HG02973 (cell line): ENCODE measurements at regions not wholly inside any gene's neighbourhood (a gene's known extent, or its start where the extent isn't known, plus 50 kb on each side); places are given as distances from the start of the nearest gene placed in this dataset.
"Not testable (repeated sequence)": the region's sequence is repeated elsewhere in the genome, so short reads cannot be mapped to it uniquely, and the experiment has no call there.

ENCODE experiments used
- ATAC-seq: cut with Tn5 transposase; IDR thresholded peaks from one replicate; pipeline ENCODE4 v1.9.1; 2021; ENCODE audit warnings: moderate library complexity; ENCODE audit not compliant: unreplicated experiment

- no peak for ATAC-seq
These were observed 103.0 kb upstream of the HES1 start for GRCh38 chr3:194032828-194033435.

- ATAC-seq = no peak
These were observed 101.3 kb upstream of the HES1 start for GRCh38 chr3:194034346-194035336.

GRCh38 chr3:194035406-194036138, 100.4 kb upstream of the HES1 start:
- no peak for ATAC-seq

GRCh38 chr3:194036842-194037241, 99.1 kb upstream of the HES1 start:
- ATAC-seq = no peak

DNA sequence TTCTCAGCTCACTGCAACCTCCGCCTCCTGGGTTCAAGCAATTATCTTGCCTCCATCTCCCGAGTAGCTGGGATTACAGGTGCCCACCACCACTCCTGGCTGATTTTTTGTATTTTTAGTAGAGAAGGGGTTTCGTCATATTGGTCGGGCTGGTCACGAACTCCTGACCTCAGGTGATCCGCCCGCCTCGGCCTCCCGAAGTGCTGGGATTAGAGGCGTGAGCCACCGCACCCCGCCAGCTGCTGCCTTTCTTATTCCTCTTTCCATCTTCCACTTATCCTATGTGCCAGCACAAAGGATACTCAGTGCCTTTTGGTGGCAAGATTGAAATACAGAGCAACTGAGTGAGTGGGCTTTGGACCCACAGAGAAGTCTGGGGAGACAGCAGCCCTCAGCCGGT, 97.6 kb upstream of the HES1 start:
- not testable (repeated sequence) for ATAC-seq

DNA sequence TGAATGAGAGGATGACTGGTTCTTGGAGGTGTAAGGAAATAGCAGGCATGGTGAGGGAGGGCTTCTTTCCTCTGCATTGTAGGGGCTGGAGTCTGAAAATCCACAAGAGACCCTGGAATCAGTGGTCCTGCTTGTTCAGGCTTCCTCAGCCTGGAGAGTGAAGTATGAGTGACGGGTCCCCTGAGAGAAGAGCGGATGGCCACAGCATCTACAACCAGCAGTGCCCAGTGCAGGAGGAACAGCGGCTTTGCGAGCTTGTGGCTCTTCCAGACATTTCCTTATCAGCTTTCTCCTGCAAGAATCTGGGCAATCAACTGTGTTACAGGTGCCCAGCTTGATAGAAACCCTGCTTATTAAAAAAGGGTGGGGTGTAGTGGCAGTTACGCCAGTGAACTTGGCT, 97.0 kb upstream of the HES1 start:
- no peak for ATAC-seq

DNA sequence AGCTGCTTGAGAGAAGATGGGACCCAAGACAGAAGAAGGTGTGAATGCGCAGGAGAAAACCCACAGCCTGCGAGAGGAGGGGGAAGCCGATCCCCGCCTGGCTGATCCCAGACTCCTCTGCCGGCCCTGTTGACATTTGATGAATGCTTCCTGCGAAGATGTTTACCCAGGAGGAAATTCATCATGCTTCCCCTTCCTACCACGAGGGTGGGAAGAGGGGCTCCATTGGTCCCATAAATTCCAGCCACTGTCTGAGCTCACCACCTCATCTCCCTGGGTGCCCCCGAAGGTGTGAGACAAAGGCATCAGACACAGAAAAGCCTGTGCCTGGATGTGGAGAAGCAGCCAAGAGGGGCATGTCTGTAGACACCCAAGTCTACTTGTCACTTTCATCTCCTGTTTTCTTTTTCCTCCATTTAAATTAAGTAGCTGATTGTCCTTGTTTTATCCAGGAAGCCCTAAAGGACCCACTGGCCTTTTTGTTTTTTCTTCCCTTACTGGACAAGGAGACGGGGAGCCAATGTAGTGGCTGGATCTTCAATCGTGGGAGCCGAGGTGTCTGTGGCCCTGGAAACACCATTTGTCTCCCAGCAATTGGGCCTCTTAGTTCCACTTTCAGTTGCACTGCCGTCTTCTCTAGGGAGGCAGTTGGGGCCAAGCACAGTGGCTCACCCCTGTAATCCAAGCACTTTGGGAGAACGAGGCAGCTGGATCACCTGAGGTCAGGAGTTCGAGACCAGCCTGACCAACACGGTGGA, 95.3 kb upstream of the HES1 start:
- ATAC-seq = no peak

GRCh38 chr3:194042927-194043326, 93.0 kb upstream of the HES1 start:
- no peak for ATAC-seq

GRCh38 chr3:194043516-194043915, 92.4 kb upstream of the HES1 start:
- no peak for ATAC-seq

DNA sequence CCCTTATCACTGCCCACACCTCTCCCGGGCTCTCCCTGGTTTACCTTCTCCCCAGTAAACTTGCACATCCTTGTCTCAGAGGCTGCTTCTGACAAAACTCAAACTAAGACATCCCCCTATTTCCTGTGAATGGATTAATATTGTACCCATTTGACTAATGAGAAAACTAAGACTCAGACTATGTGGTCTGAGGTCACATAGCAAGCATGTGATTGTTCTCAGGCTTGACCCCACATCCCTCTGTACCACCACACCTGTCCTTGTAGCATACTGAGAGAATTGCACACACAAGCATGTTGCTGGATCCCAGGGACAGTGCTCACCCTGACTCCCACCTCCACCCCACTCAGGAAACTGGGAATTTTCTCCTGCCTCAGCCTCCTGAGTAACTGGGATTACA, 90.7 kb upstream of the HES1 start:
- ATAC-seq = peak; percentile 68

GRCh38 chr3:194045919-194046318, 90.0 kb upstream of the HES1 start:
- no peak for ATAC-seq

- no peak for ATAC-seq
These were observed 89.4 kb upstream of the HES1 start for GRCh38 chr3:194046531-194046930.

DNA sequence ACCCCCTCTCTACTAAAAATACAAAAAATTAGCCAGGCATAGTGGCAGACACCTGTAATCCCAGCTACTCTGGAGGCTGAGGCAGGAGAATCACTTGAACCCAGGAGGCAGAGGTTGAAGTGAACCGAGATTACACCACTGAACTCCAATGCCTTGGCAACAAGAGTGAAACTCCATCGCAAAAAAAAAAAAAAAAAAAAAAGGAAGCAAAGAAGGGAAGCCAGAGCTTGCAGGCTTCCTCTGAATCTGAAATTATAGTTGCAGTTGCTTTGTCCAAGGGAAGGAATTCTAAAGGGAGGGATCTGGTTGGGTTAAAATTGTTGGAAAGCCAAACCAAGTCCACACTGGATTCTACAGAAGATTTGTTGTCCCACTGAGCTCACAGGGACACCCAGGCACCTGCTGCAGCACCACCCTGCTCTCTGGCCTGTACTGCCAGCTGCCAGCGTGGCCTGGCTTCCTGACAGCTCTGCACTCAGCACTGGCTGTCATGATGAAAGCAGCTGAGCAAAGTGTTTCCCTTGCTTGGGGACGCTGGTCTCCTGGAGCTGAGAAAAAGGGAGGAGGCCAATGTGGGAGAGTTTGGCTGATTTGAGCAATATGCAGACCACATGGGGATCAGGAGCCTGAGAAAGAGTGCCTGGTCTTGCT, 88.8 kb upstream of the HES1 start:
- no peak for ATAC-seq

DNA sequence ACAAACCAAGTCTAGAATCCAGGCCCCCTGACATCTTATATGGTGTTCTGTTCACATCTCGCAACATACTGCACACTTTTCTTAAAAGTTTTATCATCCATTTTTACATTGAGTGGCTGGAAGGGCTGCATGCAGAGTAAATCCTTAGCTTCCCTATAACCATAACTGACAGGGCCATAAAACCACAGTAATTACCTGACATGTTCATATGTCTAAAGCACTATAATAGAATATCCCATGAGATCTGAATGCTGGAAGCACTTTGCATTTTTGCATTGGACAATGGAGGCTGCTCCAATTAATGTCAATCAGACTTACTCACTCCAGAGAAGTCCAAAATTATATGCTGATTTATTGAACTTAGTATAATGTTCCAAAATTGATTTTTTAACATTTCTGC, 86.6 kb upstream of the HES1 start:
- ATAC-seq = no peak

DNA sequence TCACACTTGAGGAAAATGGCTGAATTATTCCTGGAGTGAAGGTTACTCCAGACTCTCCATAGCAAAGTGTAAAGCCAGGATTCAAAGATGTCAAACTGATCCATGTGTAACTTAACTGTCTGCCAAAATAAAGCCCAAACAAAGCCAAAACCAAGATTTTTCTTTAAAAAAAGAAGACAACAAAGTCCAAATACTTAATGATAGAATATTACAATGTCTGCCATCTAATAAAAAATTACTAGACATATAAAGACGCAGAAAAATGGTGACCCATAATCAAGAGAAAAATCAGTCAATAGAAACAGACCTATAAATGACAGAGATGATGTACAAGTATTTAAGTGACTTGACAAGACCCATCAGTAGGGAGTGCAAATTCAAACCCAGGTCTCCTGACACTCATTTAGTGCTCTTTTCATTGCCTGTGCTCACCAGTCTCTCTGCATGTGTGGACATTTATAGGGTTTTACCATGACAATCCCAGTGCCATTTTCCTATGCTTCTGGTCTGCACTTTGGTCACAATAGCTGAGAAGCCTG, 85.1 kb upstream of the HES1 start:
- ATAC-seq = no peak

DNA sequence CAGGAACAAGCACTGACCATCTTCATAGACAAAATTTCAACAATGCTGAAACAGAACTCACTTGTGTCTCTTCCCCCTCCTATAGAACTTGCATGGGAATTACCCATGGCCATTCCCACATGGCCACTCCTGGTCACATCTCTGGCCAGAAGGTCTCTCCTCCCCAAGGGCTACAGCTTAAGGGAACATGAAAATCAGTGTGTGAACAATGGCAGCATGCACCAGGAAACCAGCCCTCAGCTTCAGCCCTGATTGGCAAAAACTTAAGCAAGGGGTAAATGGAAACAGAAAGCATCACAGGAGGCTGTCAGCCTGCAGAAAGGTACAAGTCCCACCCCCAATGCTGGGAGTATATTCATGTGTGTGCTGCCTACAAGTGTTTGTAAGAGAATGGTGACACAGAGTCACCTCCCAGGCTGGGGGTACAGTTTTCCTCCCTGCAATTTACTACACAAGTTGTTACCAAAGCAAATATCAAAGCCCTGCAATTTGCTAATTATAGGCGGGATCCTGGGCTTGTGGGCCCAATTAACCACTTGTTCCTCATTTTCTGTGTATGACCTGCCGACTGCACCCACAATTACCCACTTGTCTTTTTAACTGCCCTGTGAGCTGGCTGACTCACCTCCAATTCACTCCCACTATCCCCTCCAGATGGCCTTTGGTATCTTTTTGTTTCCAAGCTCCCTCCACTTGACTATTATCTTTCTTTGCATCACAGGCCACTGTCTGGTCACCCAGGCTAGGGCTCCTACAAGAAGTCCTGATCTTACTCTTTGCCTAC, 84.4 kb upstream of the HES1 start:
- ATAC-seq = no peak

GRCh38 chr3:194053136-194053535, 82.8 kb upstream of the HES1 start:
- no peak for ATAC-seq

GRCh38 chr3:194054016-194054415, 81.9 kb upstream of the HES1 start:
- no peak for ATAC-seq

DNA sequence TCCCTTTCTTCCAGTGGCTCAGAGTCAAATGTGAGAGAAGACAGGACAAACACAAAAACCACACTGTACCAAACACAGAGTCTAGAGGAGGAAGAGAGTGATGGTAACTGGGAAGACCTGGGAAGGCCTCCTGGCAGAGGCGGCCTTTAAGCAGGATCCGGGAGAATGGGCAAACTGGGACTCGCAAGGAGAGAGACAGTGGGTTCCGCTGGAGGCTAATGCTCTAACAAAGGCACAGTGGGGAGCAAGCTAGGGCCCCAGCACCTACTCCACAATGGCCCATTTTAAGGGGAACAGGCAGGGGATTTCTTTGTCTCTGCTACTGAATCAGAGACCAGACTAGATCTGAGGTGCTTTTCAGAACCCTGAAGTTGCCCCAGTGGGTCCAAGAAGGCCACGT, 81.4 kb upstream of the HES1 start:
- ATAC-seq = no peak
